ENCODE measurements at regions not wholly inside any gene's neighbourhood (a gene's known extent, or its start where the extent isn't known, plus 50 kb on each side); places are given as distances from the start of the nearest gene placed in this dataset.

- no peak for TF ChIP-seq SAP30 (IDR thresholded peaks at IDR 0.05; ENCODE audit: insufficient read depth, insufficient replicate concordance, low read length)
- TF ChIP-seq JUND (IDR thresholded peaks at IDR 0.05; ENCODE audit: low read length): no peak
- no peak for TF ChIP-seq ATF3 (IDR thresholded peaks at IDR 0.05; ENCODE audit: insufficient read depth, low read depth, low read length)
- no peak for TF ChIP-seq MAX (IDR thresholded peaks at IDR 0.05)
- no peak for TF ChIP-seq EP300 (IDR thresholded peaks at IDR 0.05; ENCODE audit: borderline replicate concordance in 1 of 2, low read depth in 2 of 2, low read length in 2 of 2)
- TF ChIP-seq ASH2L (IDR thresholded peaks at IDR 0.05; ENCODE audit: low read length): no peak
- TF ChIP-seq CREB1 (IDR thresholded peaks at IDR 0.05): no peak
- no peak for TF ChIP-seq USF2 (IDR thresholded peaks at IDR 0.05; ENCODE audit: low read length)
- no peak for TF ChIP-seq SIX5 (IDR thresholded peaks at IDR 0.05; ENCODE audit: low read depth, low read length)
- TF ChIP-seq GABPA (IDR thresholded peaks at IDR 0.05; ENCODE audit: borderline replicate concordance, insufficient read depth, low read length): no peak
These were observed 152.8 kb upstream of the TAS2R1 start (continued) for GRCh38 chr5:9782826-9783560.
